Stimulated activated CD4-positive, alpha-beta T cell treated with anti-CD3 and anti-CD28 coated beads, Interleukin-1b, Interleukin-23, amount 100 ng/mL, for 24 hours (primary cell): ENCODE measurements at regions not wholly inside any gene's neighbourhood (a gene's known extent, or its start where the extent isn't known, plus 50 kb on each side); places are given as distances from the start of the nearest gene placed in this dataset.

Source experiments
- DNase-seq, 4 experiments: peaks; one replicate each; pipeline ENCODE4 v3.0.0-alpha.2; 2020; ENCODE audit warnings: low read depth in 4 of 4, low spot score in 1 of 4

- DNase-seq, result no peak
Measured at GRCh38 chr4:107183155-107183774, 147.2 kb upstream of the DKK2 start.

GRCh38 chr4:107182347-107182746, 146.2 kb upstream of the DKK2 start:
- no peak for DNase-seq

DNA sequence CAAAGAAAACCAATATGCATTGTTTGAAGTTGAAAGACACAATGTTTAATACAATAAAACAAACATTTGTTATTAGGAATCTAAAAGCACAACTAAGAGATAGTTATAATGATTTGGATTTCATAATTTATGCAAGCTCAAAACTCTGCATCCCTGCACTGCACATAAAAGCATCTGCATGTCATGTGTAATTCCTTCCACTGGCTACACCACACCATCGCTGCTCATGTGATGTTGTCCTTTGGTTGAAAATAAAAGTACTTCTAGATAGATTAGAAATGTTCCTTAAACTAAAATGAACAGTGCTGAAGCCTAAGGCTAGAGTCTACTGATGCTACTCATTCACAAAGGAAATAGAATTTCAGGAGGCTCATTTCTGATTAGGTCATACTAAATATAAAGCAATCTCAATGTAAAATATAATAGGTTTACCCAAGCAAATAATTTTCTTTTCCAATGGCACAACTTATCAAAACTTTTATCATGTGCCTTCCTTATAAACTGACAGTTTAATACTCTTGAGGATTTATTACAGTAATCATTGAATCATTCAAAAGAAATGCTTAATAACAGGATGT, 130.8 kb upstream of the DKK2 start:
- no peak for DNase-seq

GRCh38 chr4:107166181-107166580, 130.1 kb upstream of the DKK2 start:
- DNase-seq, result no peak

DNA sequence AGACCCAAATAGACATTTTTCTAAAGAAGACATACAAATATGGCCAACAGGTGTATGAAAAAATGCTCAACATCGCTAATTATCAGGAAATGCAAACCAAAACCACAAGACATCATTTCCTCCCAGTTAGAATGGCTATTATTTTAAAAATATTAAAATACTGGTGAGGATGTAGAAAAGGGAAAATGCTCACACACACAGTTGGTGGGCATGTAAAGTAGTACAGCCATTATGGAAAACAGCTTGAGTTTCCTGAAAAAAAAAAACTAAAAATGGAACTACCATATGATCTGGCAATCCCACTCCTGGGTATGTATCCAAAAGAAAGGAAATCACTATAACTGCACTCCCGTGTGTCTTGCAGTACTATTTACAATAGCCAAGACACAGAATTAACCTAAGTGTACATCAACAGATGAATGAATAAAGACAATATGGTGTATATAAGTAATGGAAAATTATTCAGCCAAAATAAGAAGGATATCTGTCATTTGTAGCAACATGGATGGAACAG, 128.9 kb upstream of the DKK2 start:
- DNase-seq, result no peak

- no peak for DNase-seq
Measured at GRCh38 chr4:107156443-107156842, 120.3 kb upstream of the DKK2 start.

DNA sequence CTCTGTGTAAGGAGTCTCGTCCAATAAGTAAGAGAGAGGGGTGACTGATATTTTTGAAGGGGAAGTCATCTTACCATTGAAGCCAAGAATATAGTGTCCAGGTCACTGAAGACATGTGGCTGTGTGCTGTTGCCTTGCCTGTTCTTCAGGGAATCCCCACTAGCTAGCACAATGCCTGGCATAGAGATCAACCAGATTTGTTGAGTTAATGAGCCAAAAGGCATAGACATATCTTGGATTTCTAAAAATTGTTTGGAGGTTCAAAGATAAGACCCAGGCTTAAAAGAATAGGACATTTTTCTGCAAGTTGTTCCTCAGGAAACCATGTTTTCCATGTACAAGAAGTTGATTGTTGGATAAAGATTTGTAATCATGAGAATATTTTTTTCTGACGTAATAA, 119.3 kb upstream of the DKK2 start:
- no peak for DNase-seq

DNA sequence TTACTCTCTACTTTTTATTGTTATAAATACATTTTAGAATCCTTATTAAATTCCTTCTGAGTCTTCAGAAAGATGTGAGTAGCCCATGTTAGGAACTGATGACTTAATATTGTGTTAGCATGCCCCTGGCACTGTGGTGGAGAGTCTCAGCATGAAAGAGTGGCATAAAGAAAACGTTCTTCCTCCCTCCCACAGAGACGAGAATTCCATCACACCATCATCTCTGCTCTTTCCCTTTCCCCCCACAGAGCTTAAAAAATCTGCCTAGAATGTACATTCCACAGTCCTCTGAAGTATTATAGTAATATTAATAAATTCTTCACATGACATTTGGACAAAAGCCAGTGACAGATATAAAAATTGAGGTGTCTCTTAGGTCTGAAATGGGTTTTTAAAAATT, 117.8 kb upstream of the DKK2 start:
- no peak for DNase-seq

- DNase-seq, result no peak
Measured at GRCh38 chr4:107153228-107153627, 117.1 kb upstream of the DKK2 start.

- no peak for DNase-seq
Measured at GRCh38 chr4:107151173-107151572, 115.1 kb upstream of the DKK2 start.

GRCh38 chr4:107148904-107149303, 112.8 kb upstream of the DKK2 start:
- DNase-seq, result no peak

- DNase-seq, result no peak
Measured at GRCh38 chr4:107147873-107148272, 111.8 kb upstream of the DKK2 start.

- DNase-seq, result no peak
Measured at GRCh38 chr4:107138433-107138832, 102.3 kb upstream of the DKK2 start.

DNA sequence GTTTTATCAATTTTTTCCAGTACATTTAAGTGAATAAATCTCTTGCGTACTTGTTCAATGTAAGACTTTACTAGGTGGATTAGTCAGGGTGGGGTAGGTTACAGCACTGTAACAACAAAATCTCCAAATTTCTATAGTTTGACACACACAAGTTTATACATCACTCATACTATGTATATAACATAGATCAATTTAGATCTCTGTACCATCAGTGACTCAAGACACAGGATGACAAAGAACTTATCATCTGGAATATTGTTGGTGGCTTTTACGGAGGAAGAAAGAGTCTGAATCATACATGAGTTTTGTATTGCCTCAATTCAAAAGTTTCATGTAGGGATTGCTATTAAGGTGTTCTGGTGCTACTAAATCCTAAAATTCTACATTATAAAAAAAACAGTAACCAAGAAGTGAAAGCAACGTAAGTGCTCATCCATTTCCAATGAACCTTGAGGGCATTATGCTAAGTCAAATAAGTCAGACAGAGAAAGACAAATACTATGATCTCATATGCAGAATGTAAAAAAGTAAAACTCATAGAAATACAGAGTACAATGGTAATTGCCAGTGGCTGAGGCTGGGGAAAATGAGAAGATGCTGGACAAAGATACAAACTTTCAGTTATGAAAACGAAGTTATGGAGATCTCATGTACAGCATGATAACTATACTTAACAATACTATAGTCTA, 98.0 kb upstream of the DKK2 start:
- no peak for DNase-seq

GRCh38 chr4:107131295-107131694, 95.2 kb upstream of the DKK2 start:
- DNase-seq, result no peak

GRCh38 chr4:107130157-107130556, 94.0 kb upstream of the DKK2 start:
- DNase-seq, result no peak

- DNase-seq, result no peak
Measured at GRCh38 chr4:107129611-107130010, 93.5 kb upstream of the DKK2 start.

DNA sequence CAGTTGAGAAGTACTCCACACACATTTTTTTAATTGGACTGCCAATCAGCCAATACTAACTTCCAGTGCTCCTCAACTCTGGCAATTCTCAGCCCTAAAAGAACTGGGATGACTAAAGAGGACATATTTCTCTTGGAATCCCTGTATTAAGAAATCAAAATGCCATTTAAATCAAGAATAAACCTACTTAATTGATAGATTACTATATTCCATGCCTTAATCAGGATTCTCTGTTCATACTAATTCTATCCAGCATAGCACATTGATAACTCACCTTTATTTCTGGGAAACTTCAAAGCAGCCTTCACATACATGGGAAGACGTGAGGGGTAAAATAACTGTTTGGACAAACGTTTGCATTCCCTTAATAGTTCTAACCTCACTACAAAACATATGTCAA, 93.0 kb upstream of the DKK2 start:
- no peak for DNase-seq

DNA sequence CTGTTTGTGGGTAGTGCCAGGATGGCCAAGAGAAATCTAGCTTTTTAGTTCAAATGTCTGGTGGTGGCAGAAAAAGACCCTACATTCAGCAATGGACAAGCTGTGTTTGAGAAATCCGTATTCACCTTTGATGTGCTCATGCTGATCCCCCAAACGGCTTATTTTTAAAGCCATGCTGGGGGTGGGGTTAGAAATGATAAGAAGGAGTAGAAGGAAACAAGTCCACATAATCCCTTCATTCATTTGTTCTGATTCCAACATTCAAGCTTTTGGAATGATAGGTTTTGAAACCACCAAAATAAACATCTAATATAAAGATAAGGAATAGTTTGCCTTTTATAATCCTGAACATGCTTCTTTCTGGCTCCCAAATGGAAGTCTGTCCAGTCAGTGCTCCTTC, 92.0 kb upstream of the DKK2 start:
- DNase-seq, result no peak

DNA sequence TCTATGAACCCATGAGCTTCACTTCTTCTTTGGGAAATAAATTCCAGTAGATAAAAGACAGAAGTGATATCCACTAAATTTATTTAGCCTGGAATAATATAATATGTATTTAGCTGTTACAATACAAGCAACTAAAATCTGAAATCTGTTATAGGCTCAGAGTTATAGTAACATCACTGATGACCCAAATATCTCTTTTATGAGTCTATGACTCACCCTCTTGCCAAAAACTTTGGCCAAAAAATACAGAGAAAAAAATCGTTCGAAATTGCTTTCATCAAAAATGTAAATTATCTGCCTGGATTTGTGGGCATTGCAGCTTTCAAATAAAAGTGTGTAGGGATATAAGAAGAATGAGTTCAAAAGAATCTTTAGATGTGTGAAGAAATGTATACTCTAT, 89.4 kb upstream of the DKK2 start:
- no peak for DNase-seq

- no peak for DNase-seq
Measured at GRCh38 chr4:107122736-107123135, 86.6 kb upstream of the DKK2 start.

DNA sequence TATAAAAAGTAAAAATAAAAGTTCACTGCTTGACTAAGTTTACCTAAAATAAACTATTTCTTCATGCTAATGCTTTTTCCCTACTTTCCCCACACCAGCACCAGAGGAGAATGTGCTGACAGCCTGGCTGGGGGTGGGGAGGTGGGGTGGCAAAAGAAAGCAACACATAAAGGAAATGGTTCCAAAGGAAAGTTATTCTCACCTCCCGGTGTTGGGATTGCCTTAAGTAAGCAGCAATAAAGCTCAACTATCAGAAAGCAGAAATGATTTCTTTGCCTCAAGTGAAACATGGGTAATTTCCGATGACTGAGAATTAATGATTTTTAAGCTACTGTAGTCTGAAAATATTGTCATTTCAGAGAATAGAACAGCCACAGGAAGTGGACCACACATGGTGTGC, 84.5 kb upstream of the DKK2 start:
- no peak for DNase-seq

GRCh38 chr4:107117726-107118125, 81.6 kb upstream of the DKK2 start:
- DNase-seq, result no peak
